Mammary epithelial cell (primary cell): ENCODE measurements at regions not wholly inside any gene's neighbourhood (a gene's known extent, or its start where the extent isn't known, plus 50 kb on each side); places are given as distances from the start of the nearest gene placed in this dataset.
"Not testable (repeated sequence)": the region's sequence is repeated elsewhere in the genome, so short reads cannot be mapped to it uniquely, and the experiment has no call there.

Experiments used
- EZH2 ChIP-seq: IDR thresholded peaks from 2 replicates; pipeline ENCODE4 v1.6.1; 2012; ENCODE audit warnings: low read length, inconsistent platforms, borderline replicate concordance
- TF ChIP-seq, protein P1 (sequence below), 2 donors: IDR thresholded peaks in 1 of 2; conservative IDR thresholded peaks in 1 of 2; 2 replicates each; pipeline ENCODE4 v1.5.1; 2011 to 2012; ENCODE audit warnings: inconsistent platforms in 2 of 2, low read length in 2 of 2, mild to moderate bottlenecking in 2 of 2, control low read depth in 1 of 2, low read depth in 1 of 2; ENCODE audit not compliant: insufficient read depth in 1 of 2; ENCODE audit errors: extremely low read depth in 1 of 2

DNA sequence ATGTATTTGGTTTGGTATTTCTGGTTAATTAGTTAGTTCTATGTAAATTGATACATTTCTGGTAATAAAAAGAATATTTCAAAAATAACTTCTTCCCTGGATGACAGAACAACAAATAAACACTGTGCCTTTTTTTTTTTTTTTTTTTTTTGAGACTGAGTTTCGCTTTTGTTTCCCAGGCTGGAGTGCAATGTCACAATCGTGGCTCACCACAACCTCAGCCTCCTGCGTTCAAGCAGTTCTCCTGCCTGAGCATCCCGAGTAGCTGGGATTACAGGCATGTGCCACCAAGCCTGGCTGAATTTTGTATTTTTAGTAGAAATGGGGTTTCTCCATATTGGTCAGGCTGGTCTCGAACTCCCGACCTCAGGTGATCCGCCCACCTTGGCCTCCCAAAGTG is 64.3 kb upstream of the NFIA start:
- TF ChIP-seq, protein P1, sequence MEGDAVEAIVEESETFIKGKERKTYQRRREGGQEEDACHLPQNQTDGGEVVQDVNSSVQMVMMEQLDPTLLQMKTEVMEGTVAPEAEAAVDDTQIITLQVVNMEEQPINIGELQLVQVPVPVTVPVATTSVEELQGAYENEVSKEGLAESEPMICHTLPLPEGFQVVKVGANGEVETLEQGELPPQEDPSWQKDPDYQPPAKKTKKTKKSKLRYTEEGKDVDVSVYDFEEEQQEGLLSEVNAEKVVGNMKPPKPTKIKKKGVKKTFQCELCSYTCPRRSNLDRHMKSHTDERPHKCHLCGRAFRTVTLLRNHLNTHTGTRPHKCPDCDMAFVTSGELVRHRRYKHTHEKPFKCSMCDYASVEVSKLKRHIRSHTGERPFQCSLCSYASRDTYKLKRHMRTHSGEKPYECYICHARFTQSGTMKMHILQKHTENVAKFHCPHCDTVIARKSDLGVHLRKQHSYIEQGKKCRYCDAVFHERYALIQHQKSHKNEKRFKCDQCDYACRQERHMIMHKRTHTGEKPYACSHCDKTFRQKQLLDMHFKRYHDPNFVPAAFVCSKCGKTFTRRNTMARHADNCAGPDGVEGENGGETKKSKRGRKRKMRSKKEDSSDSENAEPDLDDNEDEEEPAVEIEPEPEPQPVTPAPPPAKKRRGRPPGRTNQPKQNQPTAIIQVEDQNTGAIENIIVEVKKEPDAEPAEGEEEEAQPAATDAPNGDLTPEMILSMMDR (conservative IDR thresholded peaks at IDR 0.05 in 1 of 2, IDR thresholded peaks at IDR 0.05 in 1 of 2; ENCODE audit: extremely low read depth in 1 of 2, insufficient read depth in 1 of 2, low read depth in 1 of 2, low read length in 2 of 2), result not testable (repeated sequence)
- not testable (repeated sequence) for TF ChIP-seq EZH2
